ENCODE measurements at regions not wholly inside any gene's neighbourhood (a gene's known extent, or its start where the extent isn't known, plus 50 kb on each side); places are given as distances from the start of the nearest gene placed in this dataset.

GRCh38 chr16:86958423-86958822 lies 358.8 kb downstream of the C16orf95 start:
- Histone ChIP-seq H3K9me3 (no peaks in the 10 kb centered on the region), H3K36me3 (ENCODE audit: low read depth, missing control alignments) (no peaks in the 10 kb centered on the region), H3K27me3 (no peaks in the 10 kb centered on the region), H3K27ac (no peak overlapping the region), H3K4me1 (peaks cover 3% of the 10 kb centered on the region), H3K4me3 (no peak overlapping the region)
- DNase-seq, result no peak
- 83 to 93% methylated on average over 9 of the region's 9 CpGs for WGBS, 2 donors
- TF ChIP-seq POLR2A (IDR thresholded peaks at IDR 0.05), result no peak
- TF ChIP-seq CTCF (IDR thresholded peaks at IDR 0.05), result no peak
- intact Hi-C loops (cut with DNase I; ENCODE audit: low total_unique reads), result no loop called here

- Histone ChIP-seq H3K4me3 (no peak overlapping the region), H3K27ac (no peak overlapping the region), H3K27me3 (no peaks in the 10 kb centered on the region), H3K4me1 (no peaks in the 10 kb centered on the region), H3K9me3 (no peaks in the 10 kb centered on the region), H3K36me3 (ENCODE audit: low read depth, missing control alignments) (no peaks in the 10 kb centered on the region)
- intact Hi-C loops (cut with DNase I; ENCODE audit: low total_unique reads), result no loop called here
- no peak for DNase-seq
- TF ChIP-seq POLR2A (IDR thresholded peaks at IDR 0.05) (no peak), CTCF (IDR thresholded peaks at IDR 0.05) (no peak)
- WGBS, 2 donors, result 51 to 64% methylated on average over 15 to 20 of the region's 20 CpGs
Observed at GRCh38 chr16:86959091-86959651, 358.0 kb downstream of the C16orf95 start.

DNA sequence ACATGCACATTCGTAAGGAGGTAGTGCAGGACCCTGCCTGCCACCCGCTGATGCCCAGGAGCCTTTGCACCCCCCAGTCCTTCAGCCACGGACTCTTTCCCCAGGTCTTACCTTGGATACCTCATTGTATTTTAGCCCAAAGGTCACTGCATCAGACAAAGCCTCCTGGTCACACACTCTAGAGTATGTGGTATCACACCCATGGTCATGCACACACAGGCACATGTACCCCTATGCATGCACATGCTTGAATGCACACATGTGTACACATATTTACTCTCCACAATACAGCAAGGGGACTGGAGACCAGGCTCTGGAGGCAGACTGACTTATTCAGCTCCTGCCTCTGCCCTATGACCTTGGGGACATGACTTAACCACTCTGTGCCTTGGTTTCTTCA lies 357.5 kb downstream of the C16orf95 start:
- H3K4me1 ChIP-seq, result no peaks in the 10 kb centered on the region
- no peak overlapping the region for H3K4me3 ChIP-seq
- no peaks in the 10 kb centered on the region for H3K27me3 ChIP-seq
- H3K9me3 ChIP-seq, result no peaks in the 10 kb centered on the region
- intact Hi-C loops (cut with DNase I; ENCODE audit: low total_unique reads), result no loop called here
- 71 to 90% methylated on average over 2 to 3 of the region's 3 CpGs for WGBS, 2 donors
- DNase-seq, result no peak
- TF ChIP-seq CTCF (IDR thresholded peaks at IDR 0.05), result no peak
- TF ChIP-seq POLR2A (IDR thresholded peaks at IDR 0.05), result no peak
- no peaks in the 10 kb centered on the region for H3K36me3 ChIP-seq (ENCODE audit: low read depth, missing control alignments)
- no peak overlapping the region for H3K27ac ChIP-seq

GRCh38 chr16:86960266-86960665 lies 356.9 kb downstream of the C16orf95 start:
- no peaks in the 10 kb centered on the region for H3K27me3 ChIP-seq
- H3K4me3 ChIP-seq, result no peak overlapping the region
- no peak overlapping the region for H3K27ac ChIP-seq
- no peaks in the 10 kb centered on the region for H3K36me3 ChIP-seq (ENCODE audit: low read depth, missing control alignments)
- TF ChIP-seq CTCF (IDR thresholded peaks at IDR 0.05), result no peak
- no peak for TF ChIP-seq POLR2A (IDR thresholded peaks at IDR 0.05)
- H3K9me3 ChIP-seq, result no peaks in the 10 kb centered on the region
- intact Hi-C loops (cut with DNase I; ENCODE audit: low total_unique reads), result no loop called here
- no peaks in the 10 kb centered on the region for H3K4me1 ChIP-seq
- no peak for DNase-seq
- 84 to 87% methylated on average over 10 of the region's 10 CpGs for WGBS, 2 donors

GRCh38 chr16:86961171-86961601 lies 356.0 kb downstream of the C16orf95 start:
- no peak overlapping the region for H3K4me3 ChIP-seq
- TF ChIP-seq POLR2A (IDR thresholded peaks at IDR 0.05) (no peak), CTCF (IDR thresholded peaks at IDR 0.05) (no peak)
- no peaks in the 10 kb centered on the region for H3K36me3 ChIP-seq (ENCODE audit: low read depth, missing control alignments)
- WGBS, 2 donors, result 59 to 68% methylated on average over 6 to 17 of the region's 17 CpGs
- no peaks in the 10 kb centered on the region for H3K9me3 ChIP-seq
- no peaks in the 10 kb centered on the region for H3K4me1 ChIP-seq
- no peak overlapping the region for H3K27ac ChIP-seq
- H3K27me3 ChIP-seq, result no peaks in the 10 kb centered on the region
- no peak for DNase-seq
- intact Hi-C loops (cut with DNase I; ENCODE audit: low total_unique reads), result no loop called here
